Gastrocnemius medialis (tissue), 4 donors: ENCODE measurements at regions not wholly inside any gene's neighbourhood (a gene's known extent, or its start where the extent isn't known, plus 50 kb on each side); places are given as distances from the start of the nearest gene placed in this dataset.
A peak's percentile ranks its signal among the peaks of the same experiment; 100 is the strongest.

Experiments
- ATAC-seq, 2 donors: fragments of 150-250 bp; one replicate each; pipeline ENCODE4 v1.9.1; 2016
- DNase-seq, 2 donors: peaks; one replicate each; pipeline ENCODE4 v3.0.0-alpha.2; 2019
- H3K27ac ChIP-seq, 4 donors: fragments of 200-600 bp; sonication (generic); 1 replicate in 1 of 4; 2 replicates in 3 of 4; pipeline ENCODE4 v1.5.1; 2016 to 2018; ENCODE audit warnings: mild to moderate bottlenecking in 2 of 4, moderate library complexity in 1 of 4
- H3K27me3 ChIP-seq, 3 donors: fragments of 200-600 bp; sonication (generic) in 2 of 3; 1 replicate in 1 of 3; 2 replicates in 2 of 3; pipeline versions ENCODE4 v1.5.1 to v1.6.0; 2016 to 2019; ENCODE audit warnings: mild to moderate bottlenecking in 1 of 3, moderate library complexity in 1 of 3
- H3K36me3 ChIP-seq, 2 donors: fragments of 200-600 bp; sonication (generic) in 1 of 2; one replicate each; pipeline ENCODE4 v1.5.1; 2017 to 2018
- H3K4me1 ChIP-seq, 2 donors: fragments of 200-600 bp; sonication (generic) in 1 of 2; one replicate each; pipeline ENCODE4 v1.5.1; 2016 to 2017; ENCODE audit warnings: mild to moderate bottlenecking in 2 of 2
- H3K4me3 ChIP-seq, 4 donors: fragments of 200-600 bp; sonication (generic) in 3 of 4; 1 replicate in 1 of 4; 2 replicates in 3 of 4; pipeline ENCODE4 v1.5.1; 2016 to 2019; ENCODE audit warnings: mild to moderate bottlenecking in 2 of 4
- H3K9me3 ChIP-seq, 3 donors: fragments of 200-600 bp; sonication (generic) in 2 of 3; 1 replicate in 1 of 3; 2 replicates in 2 of 3; pipeline ENCODE4 v1.5.1; 2016 to 2019
- POLR2A ChIP-seq, 2 donors: fragments of 450-650 bp; IDR thresholded peaks; one replicate each; pipeline ENCODE4 v1.6.1; 2017; ENCODE audit warnings: antibody characterized with exemption in 2 of 2, mild to moderate bottlenecking in 2 of 2, moderate library complexity in 2 of 2
- in situ Hi-C, 4 donors: fragments of 200-750 bp; cut with MboI; loops; one replicate each; pipeline versions ENCODE4 v1.15.0 to v1.8.0; 2017; ENCODE audit warnings: low sequenced_read_pairs in 4 of 4
- intact Hi-C: fragments of 100-400 bp; cut with DNase I; formaldehyde crosslinking; loops from one replicate; pipeline ENCODE4 v1.15.1; 2023; ENCODE audit warnings: low total_unique reads
- TF ChIP-seq, protein P1 (sequence below), 5 experiments: fragments of 450-650 bp in 3 of 5; fragments of 200-600 bp in 2 of 5; sonication (generic) in 2 of 5; IDR thresholded peaks in 4 of 5; conservative IDR thresholded peaks in 1 of 5; 1 replicate in 4 of 5; 2 replicates in 1 of 5; pipeline ENCODE4 v1.5.1; 2016 to 2019; ENCODE audit warnings: antibody characterized with exemption in 5 of 5, mild to moderate bottlenecking in 3 of 5, moderate library complexity in 3 of 5

DNA sequence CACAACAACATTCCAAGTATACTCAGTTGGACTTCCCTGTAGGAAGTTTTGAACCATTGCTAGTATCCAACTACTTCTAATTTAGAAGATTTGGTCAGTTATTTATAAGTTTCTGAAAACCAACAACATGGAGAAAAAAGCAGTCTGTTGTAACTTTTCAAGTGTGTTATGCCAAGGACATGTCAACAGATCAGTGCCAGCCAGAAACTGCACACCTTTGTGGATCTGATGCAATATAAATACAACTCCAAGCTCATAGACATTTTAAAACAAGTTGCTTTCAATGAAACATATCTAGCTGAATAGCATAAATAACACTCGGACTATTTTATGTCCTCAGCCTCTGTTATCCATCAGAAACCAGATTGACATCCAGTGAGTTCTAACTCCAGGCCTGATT, 58.3 kb upstream of the CARMIL1 start:
- no peaks in the 10 kb centered on the region for H3K27me3 ChIP-seq
- no peaks in the 10 kb centered on the region for H3K4me1 ChIP-seq
- no peak for DNase-seq
- no peak overlapping the region for H3K4me3 ChIP-seq
- no peak overlapping the region for H3K27ac ChIP-seq
- intact Hi-C loops (loop anchor here (5.0 to 10.0 kb wide), 2 partner anchors 384 to 671 kb away; no protein-coding TSS in a partner anchor), in situ Hi-C loops (loop anchor here in 2 of 4 donors (5.0 kb wide), 1 partner anchor 381 kb away; no protein-coding TSS in a partner anchor)
- ATAC-seq = no peak
- no peaks in the 10 kb centered on the region for H3K9me3 ChIP-seq
- no peaks in the 10 kb centered on the region for H3K36me3 ChIP-seq
- no peak for TF ChIP-seq POLR2A (IDR thresholded peaks at IDR 0.05)
- TF ChIP-seq, protein P1, sequence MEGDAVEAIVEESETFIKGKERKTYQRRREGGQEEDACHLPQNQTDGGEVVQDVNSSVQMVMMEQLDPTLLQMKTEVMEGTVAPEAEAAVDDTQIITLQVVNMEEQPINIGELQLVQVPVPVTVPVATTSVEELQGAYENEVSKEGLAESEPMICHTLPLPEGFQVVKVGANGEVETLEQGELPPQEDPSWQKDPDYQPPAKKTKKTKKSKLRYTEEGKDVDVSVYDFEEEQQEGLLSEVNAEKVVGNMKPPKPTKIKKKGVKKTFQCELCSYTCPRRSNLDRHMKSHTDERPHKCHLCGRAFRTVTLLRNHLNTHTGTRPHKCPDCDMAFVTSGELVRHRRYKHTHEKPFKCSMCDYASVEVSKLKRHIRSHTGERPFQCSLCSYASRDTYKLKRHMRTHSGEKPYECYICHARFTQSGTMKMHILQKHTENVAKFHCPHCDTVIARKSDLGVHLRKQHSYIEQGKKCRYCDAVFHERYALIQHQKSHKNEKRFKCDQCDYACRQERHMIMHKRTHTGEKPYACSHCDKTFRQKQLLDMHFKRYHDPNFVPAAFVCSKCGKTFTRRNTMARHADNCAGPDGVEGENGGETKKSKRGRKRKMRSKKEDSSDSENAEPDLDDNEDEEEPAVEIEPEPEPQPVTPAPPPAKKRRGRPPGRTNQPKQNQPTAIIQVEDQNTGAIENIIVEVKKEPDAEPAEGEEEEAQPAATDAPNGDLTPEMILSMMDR (IDR thresholded peaks at IDR 0.05 in 4 of 5, conservative IDR thresholded peaks at IDR 0.05 in 1 of 5) = no peak

DNA sequence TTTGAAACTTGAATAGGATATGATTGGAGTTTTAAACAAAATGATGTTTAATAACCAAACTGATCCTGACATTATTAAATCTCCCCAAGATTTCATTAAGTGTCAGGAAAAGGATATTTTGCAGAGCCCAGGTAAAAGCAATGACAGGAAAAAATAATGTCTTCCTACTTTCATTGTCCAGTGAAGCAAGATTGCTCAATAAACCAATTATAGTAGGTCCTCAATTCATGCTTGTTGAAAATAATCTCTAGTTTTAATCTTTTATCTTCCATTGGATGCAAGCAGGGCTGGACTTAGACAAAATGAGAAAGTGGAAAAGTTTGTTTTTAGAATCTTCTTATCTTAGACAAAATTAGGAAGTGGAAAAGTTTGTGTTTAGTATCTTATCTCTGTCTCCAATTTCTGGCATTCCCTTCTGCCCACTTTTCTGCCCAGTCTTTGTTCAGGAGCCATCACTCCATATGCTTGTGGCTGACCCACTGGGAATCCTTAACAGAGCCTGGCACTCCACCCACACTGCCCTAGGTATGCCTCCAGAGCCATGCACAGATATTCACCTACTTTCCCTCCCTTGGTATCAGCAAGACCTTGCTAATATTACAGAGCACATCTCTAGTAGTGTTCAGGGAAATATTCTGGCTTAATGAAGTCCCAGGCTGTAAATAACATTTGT, 57.0 kb upstream of the CARMIL1 start:
- DNase-seq (no peak), ATAC-seq (no peak)
- intact Hi-C loops (loop anchor here (5.0 to 10.0 kb wide), 2 partner anchors 383 to 670 kb away; no protein-coding TSS in a partner anchor), in situ Hi-C loops (loop anchor here in 2 of 4 donors (5.0 kb wide), 1 partner anchor 380 kb away; no protein-coding TSS in a partner anchor)
- H3K36me3 ChIP-seq = no peaks in the 10 kb centered on the region
- H3K9me3 ChIP-seq = no peaks in the 10 kb centered on the region
- TF ChIP-seq, protein P1 (IDR thresholded peaks at IDR 0.05 in 4 of 5, conservative IDR thresholded peaks at IDR 0.05 in 1 of 5) = no peak
- no peak for TF ChIP-seq POLR2A (IDR thresholded peaks at IDR 0.05)
- H3K4me1 ChIP-seq = no peaks in the 10 kb centered on the region
- H3K4me3 ChIP-seq = no peak overlapping the region
- H3K27ac ChIP-seq = no peak overlapping the region
- no peaks in the 10 kb centered on the region for H3K27me3 ChIP-seq

DNA sequence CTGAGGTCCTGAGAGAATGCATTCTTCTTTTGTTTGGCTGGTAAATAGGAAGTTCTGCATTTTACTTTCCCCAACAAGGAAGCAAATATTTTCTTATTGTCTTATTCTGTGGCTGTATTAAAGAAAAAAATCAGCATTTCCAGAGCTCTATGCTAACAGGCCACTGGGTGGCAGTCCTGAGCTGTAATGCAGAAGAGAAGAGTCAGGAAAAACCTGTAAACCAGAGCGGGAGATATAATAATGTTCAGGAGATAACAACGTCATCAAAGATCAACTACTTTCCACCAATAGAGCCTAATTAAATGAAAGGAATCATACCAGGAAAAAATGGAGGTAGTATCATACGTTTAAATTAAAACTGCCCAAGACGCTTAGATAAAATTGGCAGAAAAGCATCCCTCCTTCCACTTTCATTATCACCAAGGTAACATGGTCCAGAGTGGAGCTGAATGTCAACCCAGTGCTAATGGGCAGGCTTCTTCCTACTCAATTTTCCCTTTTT, 55.6 kb upstream of the CARMIL1 start:
- DNase-seq (peak in 1 of 2 donors; percentile 21), ATAC-seq (peak in 1 of 2 donors; percentile 58)
- Histone ChIP-seq H3K27me3 (no peaks in the 10 kb centered on the region), H3K27ac (no peak overlapping the region), H3K36me3 (no peaks in the 10 kb centered on the region), H3K4me3 (peak overlapping the region in 3 of 4 donors; percentile 6 to 34 (median 32)), H3K4me1 (no peaks in the 10 kb centered on the region), H3K9me3 (no peaks in the 10 kb centered on the region)
- intact Hi-C loops (loop anchor here (5.0 to 10.0 kb wide), 2 partner anchors 381 to 669 kb away; no protein-coding TSS in a partner anchor), in situ Hi-C loops (loop anchor here in 2 of 4 donors (5.0 kb wide), 1 partner anchor 379 kb away; no protein-coding TSS in a partner anchor)
- TF ChIP-seq, protein P1 (IDR thresholded peaks at IDR 0.05 in 4 of 5, conservative IDR thresholded peaks at IDR 0.05 in 1 of 5) = peak; percentile 47 to 78 (median 56)
- no peak for TF ChIP-seq POLR2A (IDR thresholded peaks at IDR 0.05)

DNA sequence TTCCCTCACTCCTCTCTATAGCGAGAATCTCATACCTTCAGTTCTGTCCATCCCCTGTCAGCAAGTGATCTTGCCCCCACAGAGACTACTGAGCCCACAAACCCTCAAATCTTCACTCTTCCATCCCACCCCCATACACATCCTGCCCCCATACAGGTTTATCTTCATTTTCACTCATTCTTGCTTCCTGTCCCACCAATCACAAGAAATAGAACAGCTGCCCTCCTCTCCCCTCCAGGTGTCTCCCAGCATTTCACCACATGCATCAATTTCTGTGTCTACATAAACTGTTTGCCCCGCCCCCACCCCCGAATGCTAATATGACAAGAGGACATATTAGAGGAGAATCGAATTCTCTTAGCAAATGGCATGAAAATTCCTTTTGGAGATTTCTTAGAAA, 54.9 kb upstream of the CARMIL1 start:
- no peak overlapping the region for H3K27ac ChIP-seq

More for the DNA sequence above, 54.9 kb upstream of the CARMIL1 start:
- Histone ChIP-seq H3K4me1 (no peaks in the 10 kb centered on the region), H3K27me3 (no peaks in the 10 kb centered on the region), H3K36me3 (no peaks in the 10 kb centered on the region), H3K4me3 (no peak overlapping the region), H3K9me3 (no peaks in the 10 kb centered on the region)
- in situ Hi-C loops (loop anchor here in 2 of 4 donors (5.0 kb wide), 1 partner anchor 378 kb away; no protein-coding TSS in a partner anchor), intact Hi-C loops (loop anchor here (5.0 to 10.0 kb wide), 2 partner anchors 381 to 668 kb away; no protein-coding TSS in a partner anchor)
- DNase-seq (no peak), ATAC-seq (no peak)
- TF ChIP-seq POLR2A (IDR thresholded peaks at IDR 0.05) = no peak
- TF ChIP-seq, protein P1 (IDR thresholded peaks at IDR 0.05 in 4 of 5, conservative IDR thresholded peaks at IDR 0.05 in 1 of 5) = no peak
